ENCODE measurements at regions not wholly inside any gene's neighbourhood (a gene's known extent, or its start where the extent isn't known, plus 50 kb on each side); places are given as distances from the start of the nearest gene placed in this dataset.

DNA sequence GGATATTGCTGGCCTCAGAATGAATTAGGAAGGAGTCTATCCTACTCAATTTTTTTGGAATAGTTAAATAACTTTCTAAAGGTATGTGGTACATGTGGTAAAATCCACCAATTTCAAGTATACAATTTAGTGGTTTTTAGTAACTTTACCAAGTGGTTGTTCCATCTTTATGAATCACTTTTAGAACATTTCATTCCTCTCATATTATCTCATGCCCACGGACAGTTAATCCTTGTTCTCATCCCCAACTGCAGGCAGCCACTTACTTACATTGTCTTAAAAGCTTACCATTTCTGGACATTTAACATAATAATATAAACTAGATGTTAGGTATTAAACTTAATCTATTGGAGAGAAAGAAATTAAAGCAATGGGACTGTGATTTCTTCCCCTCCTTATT lies 146.3 kb upstream of the ZC3H15 start:
- DNase-seq, result no peak
- WGBS, 2 donors, result 96 to 100% methylated on average over 1 of the region's 1 CpG
- no peak for TF ChIP-seq POLR2A (IDR thresholded peaks at IDR 0.05)
- TF ChIP-seq, protein P1, sequence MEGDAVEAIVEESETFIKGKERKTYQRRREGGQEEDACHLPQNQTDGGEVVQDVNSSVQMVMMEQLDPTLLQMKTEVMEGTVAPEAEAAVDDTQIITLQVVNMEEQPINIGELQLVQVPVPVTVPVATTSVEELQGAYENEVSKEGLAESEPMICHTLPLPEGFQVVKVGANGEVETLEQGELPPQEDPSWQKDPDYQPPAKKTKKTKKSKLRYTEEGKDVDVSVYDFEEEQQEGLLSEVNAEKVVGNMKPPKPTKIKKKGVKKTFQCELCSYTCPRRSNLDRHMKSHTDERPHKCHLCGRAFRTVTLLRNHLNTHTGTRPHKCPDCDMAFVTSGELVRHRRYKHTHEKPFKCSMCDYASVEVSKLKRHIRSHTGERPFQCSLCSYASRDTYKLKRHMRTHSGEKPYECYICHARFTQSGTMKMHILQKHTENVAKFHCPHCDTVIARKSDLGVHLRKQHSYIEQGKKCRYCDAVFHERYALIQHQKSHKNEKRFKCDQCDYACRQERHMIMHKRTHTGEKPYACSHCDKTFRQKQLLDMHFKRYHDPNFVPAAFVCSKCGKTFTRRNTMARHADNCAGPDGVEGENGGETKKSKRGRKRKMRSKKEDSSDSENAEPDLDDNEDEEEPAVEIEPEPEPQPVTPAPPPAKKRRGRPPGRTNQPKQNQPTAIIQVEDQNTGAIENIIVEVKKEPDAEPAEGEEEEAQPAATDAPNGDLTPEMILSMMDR (IDR thresholded peaks at IDR 0.05), result no peak
- no peak overlapping the region for H3K4me3 ChIP-seq
- H3K36me3 ChIP-seq (replicated peaks in 1 of 2; ENCODE audit: insufficient read depth in 1 of 2, low read depth in 2 of 2), result no peaks in the 10 kb centered on the region
- no peaks in the 10 kb centered on the region for H3K9me3 ChIP-seq
- no peaks in the 10 kb centered on the region for H3K27me3 ChIP-seq
- no peak for ATAC-seq
- H3K27ac ChIP-seq, result no peak overlapping the region
- intact Hi-C loops (cut with DNase I), result no loop called here
- H3K4me1 ChIP-seq, result no peaks in the 10 kb centered on the region

DNA sequence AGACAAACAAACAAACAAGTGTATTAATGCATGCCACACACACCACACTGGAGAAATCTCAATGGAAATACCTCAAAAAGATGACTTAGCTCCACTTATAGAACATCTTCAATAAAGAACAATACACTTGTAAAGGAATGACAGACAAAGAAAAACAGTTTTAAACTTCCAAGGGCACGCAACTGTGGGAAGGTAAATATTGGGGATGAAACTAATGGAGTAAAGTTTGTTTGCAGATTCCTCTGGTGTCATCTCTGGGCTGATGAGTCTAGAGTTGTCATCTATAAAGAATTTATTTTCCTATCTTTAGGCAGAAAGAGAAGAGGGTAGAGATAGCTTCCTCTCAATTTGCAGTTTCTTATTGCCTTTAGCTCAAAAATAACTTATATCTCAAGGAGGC lies 144.0 kb upstream of the ZC3H15 start:
- 89 to 93% methylated on average over 1 of the region's 1 CpG for WGBS, 2 donors
- no peaks in the 10 kb centered on the region for H3K27me3 ChIP-seq
- DNase-seq, result no peak
- intact Hi-C loops (cut with DNase I), result no loop called here
- ATAC-seq, result no peak
- TF ChIP-seq, protein P1 (IDR thresholded peaks at IDR 0.05), result no peak
- TF ChIP-seq POLR2A (IDR thresholded peaks at IDR 0.05), result no peak
- H3K9me3 ChIP-seq, result no peaks in the 10 kb centered on the region
- no peaks in the 10 kb centered on the region for H3K36me3 ChIP-seq (replicated peaks in 1 of 2; ENCODE audit: insufficient read depth in 1 of 2, low read depth in 2 of 2)
- no peaks in the 10 kb centered on the region for H3K4me1 ChIP-seq
- H3K27ac ChIP-seq, result no peak overlapping the region
- no peak overlapping the region for H3K4me3 ChIP-seq

DNA sequence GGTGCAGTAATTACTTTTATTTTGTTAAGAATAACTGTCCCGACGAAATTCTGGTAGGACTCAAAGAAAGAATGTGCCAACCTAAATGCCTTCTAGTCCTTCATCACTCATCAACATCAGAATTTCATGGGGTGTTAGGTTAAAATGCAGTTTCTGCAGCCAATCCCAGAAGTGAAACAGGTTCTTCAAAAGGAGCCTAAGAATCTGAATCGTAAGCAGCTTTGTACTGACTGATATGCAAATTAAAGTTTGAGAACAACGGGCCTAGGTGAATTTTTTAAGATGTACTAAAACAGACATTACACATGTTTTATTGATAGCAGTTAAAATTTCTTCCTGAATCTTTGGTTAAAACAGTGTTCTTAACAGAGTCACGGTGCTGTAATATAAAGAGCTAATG lies 140.3 kb upstream of the ZC3H15 start:
- Histone ChIP-seq H3K4me3 (no peak overlapping the region), H3K4me1 (peaks cover 12% of the 10 kb centered on the region), H3K27ac (no peak overlapping the region), H3K9me3 (no peaks in the 10 kb centered on the region), H3K27me3 (no peaks in the 10 kb centered on the region), H3K36me3 (replicated peaks in 1 of 2; ENCODE audit: insufficient read depth in 1 of 2, low read depth in 2 of 2) (no peaks in the 10 kb centered on the region)
- ATAC-seq (no peak), DNase-seq (no peak)
- 68 to 73% methylated on average over 5 of the region's 5 CpGs for WGBS, 2 donors
- TF ChIP-seq, protein P1 (IDR thresholded peaks at IDR 0.05), result no peak
- no peak for TF ChIP-seq POLR2A (IDR thresholded peaks at IDR 0.05)
- intact Hi-C loops (cut with DNase I), result no loop called here

DNA sequence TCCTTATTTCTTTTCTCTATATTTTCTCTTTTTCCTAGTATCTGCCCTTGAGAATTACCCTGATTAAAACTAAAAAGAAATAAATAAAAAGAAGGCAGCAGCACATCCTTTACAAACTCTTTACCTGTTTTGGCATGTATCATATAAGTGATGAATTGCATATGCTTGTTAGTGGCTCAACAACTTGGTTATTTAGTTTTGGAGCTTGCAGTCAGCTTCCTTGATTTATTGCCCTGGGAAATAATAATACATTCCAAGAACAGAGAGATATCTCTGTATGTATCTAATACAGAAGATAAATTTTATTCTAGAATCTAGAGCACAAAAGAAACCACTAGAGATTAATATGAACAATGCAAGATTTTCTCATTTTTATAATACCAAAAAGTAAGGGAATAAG lies 139.8 kb upstream of the ZC3H15 start:
- Histone ChIP-seq H3K27ac (no peak overlapping the region), H3K27me3 (no peaks in the 10 kb centered on the region), H3K4me3 (no peak overlapping the region), H3K36me3 (replicated peaks in 1 of 2; ENCODE audit: insufficient read depth in 1 of 2, low read depth in 2 of 2) (no peaks in the 10 kb centered on the region), H3K4me1 (peaks cover 12% of the 10 kb centered on the region), H3K9me3 (no peaks in the 10 kb centered on the region)
- TF ChIP-seq, protein P1 (IDR thresholded peaks at IDR 0.05), result no peak
- TF ChIP-seq POLR2A (IDR thresholded peaks at IDR 0.05), result no peak
- ATAC-seq (no peak), DNase-seq (no peak)
- intact Hi-C loops (cut with DNase I), result no loop called here

DNA sequence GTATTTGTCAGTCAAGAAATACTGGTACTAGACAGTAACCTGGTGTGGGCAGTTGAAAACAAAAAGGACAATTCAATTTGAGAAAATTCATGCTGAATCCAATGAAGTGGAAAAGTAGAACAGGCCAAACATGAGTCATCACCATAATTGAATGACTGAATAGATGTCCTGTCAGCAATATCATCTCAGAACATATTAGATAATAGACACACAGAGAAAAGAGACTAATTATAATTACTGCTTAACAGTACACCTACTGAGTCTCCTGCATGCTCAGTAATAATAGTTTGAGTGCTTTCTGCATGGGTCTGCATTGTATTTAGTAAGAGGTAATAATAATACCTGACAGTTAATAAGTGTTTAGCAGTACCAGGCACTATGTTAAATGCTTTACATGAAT lies 138.6 kb upstream of the ZC3H15 start:
- H3K36me3 ChIP-seq (replicated peaks in 1 of 2; ENCODE audit: insufficient read depth in 1 of 2, low read depth in 2 of 2), result no peaks in the 10 kb centered on the region
- ATAC-seq, result no peak
- H3K9me3 ChIP-seq, result peaks cover 0 to 3% (median 0%) of the 10 kb centered on the region in 3 donors
- H3K27me3 ChIP-seq, result no peaks in the 10 kb centered on the region
- peaks cover 12% of the 10 kb centered on the region for H3K4me1 ChIP-seq
- DNase-seq, result no peak
- H3K27ac ChIP-seq, result no peak overlapping the region
- intact Hi-C loops (cut with DNase I), result no loop called here
- TF ChIP-seq POLR2A (IDR thresholded peaks at IDR 0.05), result no peak
- TF ChIP-seq, protein P1 (IDR thresholded peaks at IDR 0.05), result no peak
- H3K4me3 ChIP-seq, result no peak overlapping the region

Measured in body of pancreas (tissue), 4 donors.